ENCODE measurements at regions not wholly inside any gene's neighbourhood (a gene's known extent, or its start where the extent isn't known, plus 50 kb on each side); places are given as distances from the start of the nearest gene placed in this dataset.

DNA sequence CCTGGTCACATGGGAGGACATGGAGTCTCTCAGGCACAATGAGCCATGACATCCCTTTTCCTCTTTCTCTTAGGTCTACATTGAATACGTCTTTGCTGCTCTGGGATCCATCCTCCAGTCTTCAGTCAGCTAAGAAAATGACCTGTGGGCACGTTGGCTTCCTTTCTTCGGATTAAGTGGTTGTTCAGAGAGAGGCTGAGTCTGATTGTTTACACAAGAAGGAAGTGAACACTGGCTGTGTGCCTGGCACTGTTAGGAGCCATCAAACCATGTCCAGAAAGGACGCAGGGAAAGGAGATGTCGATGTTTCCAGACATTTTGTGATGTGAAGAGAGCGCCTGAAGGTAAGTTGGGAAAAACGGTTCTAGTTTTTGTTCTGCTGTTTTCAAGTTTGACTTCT is 309.9 kb upstream of the CDYL start:
- no peak for TF ChIP-seq POLR2AphosphoS5 (IDR thresholded peaks at IDR 0.05; ENCODE audit: borderline replicate concordance, low read depth, low read length)
- TF ChIP-seq EZH2 (IDR thresholded peaks at IDR 0.05), result no peak

Measured in SK-N-MC (cell line).